Gastroesophageal sphincter (tissue), 3 donors: ENCODE measurements at regions not wholly inside any gene's neighbourhood (a gene's known extent, or its start where the extent isn't known, plus 50 kb on each side); places are given as distances from the start of the nearest gene placed in this dataset.

Source experiments
- CTCF ChIP-seq, 4 experiments: fragments of 200-600 bp in 2 of 4; fragments of 450-650 bp in 2 of 4; sonication (generic) in 1 of 4; IDR thresholded peaks; one replicate each; pipeline ENCODE4 v1.5.1; 2017 to 2019; ENCODE audit warnings: antibody characterized with exemption in 4 of 4, mild to moderate bottlenecking in 2 of 4, moderate library complexity in 2 of 4
- POLR2A ChIP-seq, 2 donors: fragments of 450-650 bp; IDR thresholded peaks; one replicate each; pipeline ENCODE4 v1.6.1; 2017; ENCODE audit warnings: antibody characterized with exemption in 2 of 2, mild to moderate bottlenecking in 2 of 2, moderate library complexity in 1 of 2

GRCh38 chr4:166673911-166674310, 560.4 kb downstream of the SPOCK3 start:
- TF ChIP-seq CTCF (IDR thresholded peaks at IDR 0.05) (no peak), POLR2A (IDR thresholded peaks at IDR 0.05) (no peak)
